ENCODE measurements at regions not wholly inside any gene's neighbourhood (a gene's known extent, or its start where the extent isn't known, plus 50 kb on each side); places are given as distances from the start of the nearest gene placed in this dataset.

DNA sequence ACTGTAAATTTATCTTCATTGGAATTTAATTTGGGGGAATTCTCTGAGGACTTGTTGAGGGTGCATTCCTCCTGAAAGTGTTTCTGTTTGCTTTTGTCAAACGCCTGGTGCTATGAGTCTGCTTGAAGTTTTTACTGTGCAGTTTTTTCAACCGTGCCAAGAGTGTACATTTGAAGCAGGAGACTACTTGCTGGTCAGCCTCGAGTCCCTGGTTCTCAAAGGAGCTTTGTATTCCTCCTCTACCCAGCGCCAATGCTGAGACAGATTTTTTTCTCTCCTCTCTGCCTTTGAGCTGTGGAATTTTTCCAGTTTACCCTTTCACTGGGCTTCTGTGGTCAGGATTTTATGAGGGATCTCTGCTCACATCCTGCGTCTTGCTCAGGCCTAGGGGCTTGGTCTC is 62.1 kb downstream of the NPY start:
- TF ChIP-seq, protein P1, sequence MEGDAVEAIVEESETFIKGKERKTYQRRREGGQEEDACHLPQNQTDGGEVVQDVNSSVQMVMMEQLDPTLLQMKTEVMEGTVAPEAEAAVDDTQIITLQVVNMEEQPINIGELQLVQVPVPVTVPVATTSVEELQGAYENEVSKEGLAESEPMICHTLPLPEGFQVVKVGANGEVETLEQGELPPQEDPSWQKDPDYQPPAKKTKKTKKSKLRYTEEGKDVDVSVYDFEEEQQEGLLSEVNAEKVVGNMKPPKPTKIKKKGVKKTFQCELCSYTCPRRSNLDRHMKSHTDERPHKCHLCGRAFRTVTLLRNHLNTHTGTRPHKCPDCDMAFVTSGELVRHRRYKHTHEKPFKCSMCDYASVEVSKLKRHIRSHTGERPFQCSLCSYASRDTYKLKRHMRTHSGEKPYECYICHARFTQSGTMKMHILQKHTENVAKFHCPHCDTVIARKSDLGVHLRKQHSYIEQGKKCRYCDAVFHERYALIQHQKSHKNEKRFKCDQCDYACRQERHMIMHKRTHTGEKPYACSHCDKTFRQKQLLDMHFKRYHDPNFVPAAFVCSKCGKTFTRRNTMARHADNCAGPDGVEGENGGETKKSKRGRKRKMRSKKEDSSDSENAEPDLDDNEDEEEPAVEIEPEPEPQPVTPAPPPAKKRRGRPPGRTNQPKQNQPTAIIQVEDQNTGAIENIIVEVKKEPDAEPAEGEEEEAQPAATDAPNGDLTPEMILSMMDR (IDR thresholded peaks at IDR 0.05 in 4 of 5, conservative IDR thresholded peaks at IDR 0.05 in 1 of 5) = no peak
- TF ChIP-seq POLR2A (IDR thresholded peaks at IDR 0.05) = no peak

All from gastrocnemius medialis (tissue), 4 donors.